ENCODE measurements at regions not wholly inside any gene's neighbourhood (a gene's known extent, or its start where the extent isn't known, plus 50 kb on each side); places are given as distances from the start of the nearest gene placed in this dataset.

DNA sequence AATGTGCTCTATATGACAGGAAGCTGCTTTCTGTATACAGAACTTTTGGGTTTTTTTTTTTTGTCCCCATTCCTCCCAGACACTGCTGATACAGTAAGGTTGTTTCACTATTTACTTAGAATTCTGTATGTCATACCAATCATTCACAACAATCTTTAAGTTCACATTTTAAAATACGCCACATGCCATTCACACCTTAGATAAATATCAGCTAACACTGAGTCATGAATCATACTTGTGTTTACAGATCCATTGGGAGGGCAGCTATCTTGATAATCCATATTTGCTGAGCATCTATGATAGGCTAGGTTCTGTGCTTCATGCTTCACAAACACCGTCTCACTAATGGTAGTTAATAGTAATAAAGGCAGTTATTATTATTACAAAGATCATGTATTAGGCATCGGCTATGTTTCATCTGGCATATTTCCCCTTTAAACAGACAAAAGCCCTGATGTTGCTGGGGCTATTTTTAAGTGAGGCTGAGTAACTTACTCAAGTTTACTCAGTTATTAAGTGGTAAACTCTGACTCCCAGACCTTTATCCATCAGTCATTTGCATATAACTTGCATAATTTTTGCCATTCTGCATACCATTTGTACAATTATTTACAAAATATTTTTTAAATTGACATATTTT lies 152.2 kb upstream of the HMHB1 start:
- no peak for TF ChIP-seq CTCF (IDR thresholded peaks at IDR 0.05)
- ATAC-seq (ENCODE audit: low FRiP score): no peak
- DNase-seq (ENCODE audit: low spot score): no peak

GRCh38 chr5:143658956-143659355 lies 153.0 kb upstream of the HMHB1 start:
- DNase-seq (ENCODE audit: low spot score) (no peak), ATAC-seq (ENCODE audit: low FRiP score) (no peak)
- TF ChIP-seq CTCF (IDR thresholded peaks at IDR 0.05): no peak

GRCh38 chr5:143657647-143658285 lies 154.2 kb upstream of the HMHB1 start:
- DNase-seq (ENCODE audit: low spot score) (no peak), ATAC-seq (ENCODE audit: low FRiP score) (no peak)
- TF ChIP-seq CTCF (IDR thresholded peaks at IDR 0.05): no peak

DNA sequence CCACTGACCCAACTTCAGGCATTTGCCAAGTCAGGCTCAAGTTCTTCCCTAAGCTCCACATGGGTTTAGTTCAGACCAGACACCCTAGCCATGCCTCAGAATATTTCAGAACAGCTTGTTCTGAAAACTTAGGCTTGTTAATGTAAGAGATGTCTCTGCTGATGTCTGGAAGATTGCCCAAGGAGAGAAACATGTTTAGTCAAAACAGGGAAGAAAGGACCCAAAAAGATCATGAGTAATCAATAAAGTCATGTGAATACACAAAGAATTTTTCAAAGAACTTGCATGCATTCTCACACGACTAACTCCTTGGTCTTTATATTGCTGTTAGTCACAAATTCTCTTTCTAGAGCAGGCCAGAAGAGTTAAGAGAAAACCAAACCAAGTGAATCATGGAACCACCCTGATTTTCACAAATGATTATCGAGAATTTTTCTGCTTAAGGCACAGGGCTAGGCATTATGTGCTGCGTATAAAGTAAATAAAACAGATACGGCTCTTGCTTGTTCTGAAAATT lies 158.1 kb upstream of the HMHB1 start:
- ATAC-seq (ENCODE audit: low FRiP score): no peak

GRCh38 chr5:143653256-143653655 lies 158.7 kb upstream of the HMHB1 start:
- no peak for TF ChIP-seq CTCF (IDR thresholded peaks at IDR 0.05)
- ATAC-seq (ENCODE audit: low FRiP score) (no peak), DNase-seq (ENCODE audit: low spot score) (no peak)

More for the DNA sequence above, 158.1 kb upstream of the HMHB1 start:
- DNase-seq (ENCODE audit: low spot score): no peak
- no peak for TF ChIP-seq CTCF (IDR thresholded peaks at IDR 0.05)

GRCh38 chr5:143652108-143652700 lies 159.8 kb upstream of the HMHB1 start:
- TF ChIP-seq CTCF (IDR thresholded peaks at IDR 0.05): no peak
- ATAC-seq (ENCODE audit: low FRiP score) (no peak), DNase-seq (ENCODE audit: low spot score) (no peak)
